ENCODE measurements at regions not wholly inside any gene's neighbourhood (a gene's known extent, or its start where the extent isn't known, plus 50 kb on each side); places are given as distances from the start of the nearest gene placed in this dataset.

DNA sequence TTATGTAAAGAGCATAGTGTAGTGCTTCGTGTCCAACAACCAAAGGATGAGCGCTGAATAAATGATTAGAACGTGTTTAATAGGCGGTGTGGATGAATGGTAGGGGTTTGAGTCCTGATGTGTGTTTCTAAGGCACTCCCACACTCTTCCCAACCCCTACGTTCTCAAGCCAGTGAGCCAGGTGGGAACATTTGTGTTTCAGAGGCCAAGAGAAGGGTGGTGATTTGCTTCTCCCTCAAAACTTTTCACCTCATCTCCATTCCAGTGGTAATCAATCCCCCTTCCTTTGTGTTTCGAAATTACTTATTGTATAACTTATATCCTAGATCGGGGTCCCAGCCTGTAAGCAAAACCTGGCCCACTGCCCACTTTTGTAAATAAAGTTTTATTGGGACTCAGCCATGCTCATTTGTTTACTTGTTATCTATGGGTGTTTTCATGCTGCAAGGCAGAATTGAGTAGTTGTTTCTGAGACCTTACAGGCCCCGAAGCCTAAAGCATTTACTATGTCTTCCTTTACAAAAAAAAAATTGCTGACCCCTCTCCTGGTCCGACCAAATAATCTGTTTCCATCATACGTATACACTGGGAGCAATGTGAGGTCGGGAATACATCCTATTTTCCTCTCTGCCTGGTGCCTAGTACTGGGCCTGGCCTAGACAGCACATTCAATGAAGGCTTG is 150.8 kb upstream of the MYCN start:
- TF ChIP-seq, protein P1, sequence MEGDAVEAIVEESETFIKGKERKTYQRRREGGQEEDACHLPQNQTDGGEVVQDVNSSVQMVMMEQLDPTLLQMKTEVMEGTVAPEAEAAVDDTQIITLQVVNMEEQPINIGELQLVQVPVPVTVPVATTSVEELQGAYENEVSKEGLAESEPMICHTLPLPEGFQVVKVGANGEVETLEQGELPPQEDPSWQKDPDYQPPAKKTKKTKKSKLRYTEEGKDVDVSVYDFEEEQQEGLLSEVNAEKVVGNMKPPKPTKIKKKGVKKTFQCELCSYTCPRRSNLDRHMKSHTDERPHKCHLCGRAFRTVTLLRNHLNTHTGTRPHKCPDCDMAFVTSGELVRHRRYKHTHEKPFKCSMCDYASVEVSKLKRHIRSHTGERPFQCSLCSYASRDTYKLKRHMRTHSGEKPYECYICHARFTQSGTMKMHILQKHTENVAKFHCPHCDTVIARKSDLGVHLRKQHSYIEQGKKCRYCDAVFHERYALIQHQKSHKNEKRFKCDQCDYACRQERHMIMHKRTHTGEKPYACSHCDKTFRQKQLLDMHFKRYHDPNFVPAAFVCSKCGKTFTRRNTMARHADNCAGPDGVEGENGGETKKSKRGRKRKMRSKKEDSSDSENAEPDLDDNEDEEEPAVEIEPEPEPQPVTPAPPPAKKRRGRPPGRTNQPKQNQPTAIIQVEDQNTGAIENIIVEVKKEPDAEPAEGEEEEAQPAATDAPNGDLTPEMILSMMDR (IDR thresholded peaks at IDR 0.05; ENCODE audit: low read length, missing control alignments), result no peak
- H3K4me3 ChIP-seq (replicated peaks; ENCODE audit: low read depth, low read length), result no peak overlapping the region

DNA sequence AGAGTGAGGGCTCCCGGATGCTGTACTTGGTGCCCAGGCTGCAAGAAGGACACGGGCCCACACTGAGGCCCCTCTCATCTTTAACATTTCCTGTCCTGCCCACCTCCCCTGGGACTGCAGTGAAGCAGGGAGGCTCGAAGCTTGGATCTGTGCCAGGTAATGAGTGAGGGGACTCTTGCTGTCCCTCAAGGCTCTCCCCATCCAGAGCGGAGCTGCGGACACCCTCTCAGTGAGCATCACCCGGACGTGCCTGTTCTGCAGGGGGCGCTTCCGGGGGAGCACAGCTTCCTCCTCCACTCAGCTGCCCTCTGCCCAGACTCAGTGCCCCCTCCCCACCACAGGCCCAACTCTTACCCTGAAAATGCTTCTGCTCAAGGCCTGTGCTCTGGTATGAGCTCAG is 150.0 kb upstream of the MYCN start:
- TF ChIP-seq, protein P1 (IDR thresholded peaks at IDR 0.05; ENCODE audit: low read length, missing control alignments), result no peak
- no peak for DNase-seq (ENCODE audit: low read depth)
- H3K4me3 ChIP-seq (replicated peaks; ENCODE audit: low read depth, low read length), result no peak overlapping the region

More for the DNA sequence above, 150.8 kb upstream of the MYCN start:
- DNase-seq (ENCODE audit: low read depth), result no peak

DNA sequence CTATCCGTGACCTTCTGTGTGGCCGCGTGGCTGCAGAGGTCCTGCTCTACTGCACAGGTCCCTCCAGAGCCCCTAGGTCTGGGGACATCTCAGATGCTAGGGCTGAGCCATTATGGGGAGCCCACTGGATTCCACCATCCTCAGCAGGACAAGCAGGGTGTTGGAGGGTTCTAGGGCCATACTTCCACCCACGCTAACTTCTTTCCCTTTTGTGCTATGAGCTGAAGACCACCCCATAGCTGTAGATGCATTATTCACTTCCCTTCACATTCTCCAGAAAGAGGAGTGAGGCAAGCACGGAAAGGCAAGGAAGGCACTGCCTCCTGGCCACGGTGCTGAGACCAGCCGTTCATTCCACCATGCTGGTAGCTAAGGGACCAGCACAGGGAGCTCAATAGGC is 149.5 kb upstream of the MYCN start:
- H3K4me3 ChIP-seq (replicated peaks; ENCODE audit: low read depth, low read length), result no peak overlapping the region
- TF ChIP-seq, protein P1 (IDR thresholded peaks at IDR 0.05; ENCODE audit: low read length, missing control alignments), result no peak
- DNase-seq (ENCODE audit: low read depth), result no peak

DNA sequence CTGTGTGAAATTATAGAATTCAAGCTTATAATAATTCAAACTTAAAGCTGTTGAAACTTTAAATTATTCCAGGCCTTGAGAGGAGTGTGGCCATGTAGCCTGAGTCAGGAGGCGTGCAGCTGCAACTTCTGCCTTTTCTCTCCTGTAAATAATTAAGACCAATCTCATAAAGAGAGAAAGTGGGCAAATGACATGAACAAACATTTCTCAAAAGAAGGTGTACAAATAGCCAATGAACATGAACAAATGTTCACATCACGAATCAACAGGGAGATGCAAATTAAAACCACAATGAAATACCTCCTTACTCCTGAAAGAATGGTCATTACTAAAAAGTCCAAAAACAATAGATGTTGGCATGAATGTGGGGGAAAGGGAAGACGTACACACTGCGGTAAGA is 149.1 kb upstream of the MYCN start:
- no peak overlapping the region for H3K4me3 ChIP-seq (replicated peaks; ENCODE audit: low read depth, low read length)
- TF ChIP-seq, protein P1 (IDR thresholded peaks at IDR 0.05; ENCODE audit: low read length, missing control alignments), result no peak
- no peak for DNase-seq (ENCODE audit: low read depth)

DNA sequence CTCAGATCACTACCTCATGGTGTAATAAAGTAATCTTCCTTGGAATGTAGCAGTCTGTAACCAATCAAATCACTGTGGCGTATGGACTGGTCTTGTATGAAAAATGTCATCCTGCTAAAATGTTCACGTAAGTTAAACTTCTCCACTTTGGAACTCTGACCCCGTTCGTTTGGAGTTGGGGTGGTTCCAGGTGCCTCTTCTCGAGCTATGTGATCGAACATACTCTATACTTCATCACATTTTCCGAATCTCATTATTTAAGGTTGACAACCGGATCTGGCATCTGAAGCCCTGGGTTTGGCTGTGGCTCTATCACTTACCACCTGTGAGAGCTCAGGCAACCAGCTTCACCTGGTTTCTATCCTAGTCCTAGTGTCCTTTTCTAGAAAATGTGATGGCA is 148.0 kb upstream of the MYCN start:
- TF ChIP-seq, protein P1 (IDR thresholded peaks at IDR 0.05; ENCODE audit: low read length, missing control alignments), result no peak
- H3K4me3 ChIP-seq (replicated peaks; ENCODE audit: low read depth, low read length), result no peak overlapping the region
- no peak for DNase-seq (ENCODE audit: low read depth)

DNA sequence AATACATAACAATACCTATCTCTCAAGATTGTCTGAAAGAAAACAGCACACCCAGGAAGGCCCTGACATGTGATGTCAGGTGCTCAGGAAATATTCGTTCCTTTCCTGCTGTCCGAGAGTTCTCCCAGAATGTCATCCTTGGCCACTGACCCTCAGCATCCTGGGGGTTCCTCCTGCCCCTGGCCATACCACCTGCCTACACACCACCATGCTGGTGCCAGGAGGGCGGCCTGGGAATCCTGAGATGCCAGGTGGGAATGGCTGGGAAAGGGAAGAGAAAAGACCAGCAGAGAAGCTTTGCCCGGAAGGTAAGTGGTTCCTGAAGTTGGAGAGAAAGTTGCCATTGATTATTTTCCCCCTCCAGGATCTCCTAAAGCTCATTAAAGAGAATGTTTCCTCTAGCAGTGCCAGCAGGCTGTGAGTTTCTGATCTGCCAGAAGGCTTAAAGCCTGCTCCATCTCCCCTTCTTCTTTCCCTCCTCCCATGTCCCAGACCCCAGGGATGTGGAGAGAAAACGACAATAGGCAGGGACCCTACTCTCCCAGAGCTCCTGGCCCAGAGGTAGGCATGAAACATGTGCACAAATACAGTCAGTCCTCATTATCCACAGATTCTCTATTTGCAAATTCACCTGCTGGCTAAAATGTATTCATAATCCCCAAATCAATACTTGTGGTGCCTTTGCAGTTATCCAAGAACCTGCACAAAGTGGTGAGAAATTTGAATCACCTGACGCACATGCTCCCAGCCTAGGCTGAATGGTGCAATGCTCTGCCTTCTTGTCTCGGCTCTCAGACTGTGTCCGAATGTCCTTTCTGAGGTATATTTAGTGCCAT is 147.1 kb upstream of the MYCN start:
- TF ChIP-seq, protein P1 (IDR thresholded peaks at IDR 0.05; ENCODE audit: low read length, missing control alignments), result no peak
- H3K4me3 ChIP-seq (replicated peaks; ENCODE audit: low read depth, low read length), result no peak overlapping the region
- DNase-seq (ENCODE audit: low read depth), result no peak
